ENCODE measurements at regions not wholly inside any gene's neighbourhood (a gene's known extent, or its start where the extent isn't known, plus 50 kb on each side); places are given as distances from the start of the nearest gene placed in this dataset.

DNA sequence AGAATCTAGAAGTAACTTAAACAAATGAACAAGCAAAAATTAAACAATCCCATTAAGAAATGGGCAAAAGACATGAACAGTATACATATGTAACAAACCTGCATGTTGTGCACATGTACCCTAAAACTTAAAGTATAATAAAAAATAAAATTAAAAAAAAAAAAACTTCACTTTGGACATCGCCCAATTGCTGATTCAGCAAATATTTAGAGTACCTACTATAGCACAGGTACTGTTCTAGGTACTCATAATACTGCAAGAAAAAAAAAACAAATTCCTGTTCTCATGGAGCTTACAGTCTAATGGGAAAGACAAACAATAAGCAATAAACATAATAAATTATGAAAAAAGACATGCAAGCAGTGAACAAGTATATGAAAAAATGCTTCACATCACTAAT, 501.5 kb upstream of the HS3ST5 start:
- Histone ChIP-seq H3K9ac (replicated peaks; ENCODE audit: extremely low read depth, insufficient read depth, low read length) (no peak overlapping the region), H3K9me3 (replicated peaks; ENCODE audit: control insufficient read depth, insufficient read depth, low read length) (peaks cover 3% of the 10 kb centered on the region), H3K79me2 (ENCODE audit: control insufficient read depth, insufficient read depth, low read length) (no peaks in the 10 kb centered on the region), H3K4me3 (replicated peaks in 1 of 3; ENCODE audit: insufficient read depth in 1 of 3, low read depth in 1 of 3, low read length in 3 of 3) (no peak overlapping the region), H3K9me1 (replicated peaks; ENCODE audit: control insufficient read depth, extremely low read depth, insufficient read depth, low read length) (no peaks in the 10 kb centered on the region), H3K27ac (ENCODE audit: insufficient read depth, low read depth, low read length) (no peak overlapping the region), H3K27me3 (ENCODE audit: control insufficient read depth in 2 of 2, insufficient read depth in 2 of 2, low read length in 2 of 2) (no peaks in the 10 kb centered on the region), H3K4me1 (ENCODE audit: control insufficient read depth, extremely low read depth, insufficient read depth, low read length) (no peaks in the 10 kb centered on the region), H3K4me2 (ENCODE audit: insufficient read depth, low read length) (no peak overlapping the region), H3K36me3 (ENCODE audit: control insufficient read depth in 2 of 2, extremely low read depth in 1 of 2, insufficient read depth in 2 of 2, low read length in 2 of 2) (no peaks in the 10 kb centered on the region), H2AFZ (ENCODE audit: low read depth, low read length) (no peak overlapping the region), H4K20me1 (replicated peaks; ENCODE audit: control insufficient read depth, extremely low read depth, insufficient read depth, low read length) (no peaks in the 10 kb centered on the region)
- FAIRE-seq, result no peak
- ChIA-PET POLR2A (no interaction called here), CTCF (no interaction called here)
- dilution Hi-C loops (cut with MboI; ENCODE audit: extremely low pct_ligation_motif_present, low sequenced_read_pairs) (no loop called here), intact Hi-C loops (cut with micrococcal nuclease) (no loop called here)
- TF ChIP-seq POLR2A (IDR thresholded peaks at IDR 0.05; ENCODE audit: low read depth, low read length) (no peak), FOS (IDR thresholded peaks at IDR 0.05; ENCODE audit: borderline replicate concordance, insufficient read depth, low read length) (no peak), JUN (IDR thresholded peaks at IDR 0.05; ENCODE audit: borderline replicate concordance, insufficient read depth, insufficient read length, low read depth) (no peak), EZH2 (IDR thresholded peaks at IDR 0.05; ENCODE audit: borderline replicate concordance, low read depth, low read length, severe bottlenecking) (no peak), CTCF (IDR thresholded peaks at IDR 0.05; ENCODE audit: extremely low read depth in 1 of 2, insufficient read depth in 1 of 2, low read depth in 1 of 2, low read length in 2 of 2) (no peak), MAX (IDR thresholded peaks at IDR 0.05; ENCODE audit: insufficient read depth, insufficient read length) (no peak), GATA2 (IDR thresholded peaks at IDR 0.05; ENCODE audit: insufficient read depth, insufficient read length, low read depth, low read length) (no peak), MYC (IDR thresholded peaks at IDR 0.05; ENCODE audit: low read depth, low read length) (no peak), POLR2AphosphoS5 (IDR thresholded peaks at IDR 0.05; ENCODE audit: insufficient read depth, low read depth, low read length) (no peak)
- BruUV-seq (replicated peaks), result no TSS peak
- DNase-seq (ENCODE audit: low read depth, low spot score), result no peak
